Activated naive CD8-positive, alpha-beta T cell treated with anti-CD3 and anti-CD28 coated beads, Interleukin-2, amount 50 U/mL, for 24 hours (primary cell): ENCODE measurements at regions not wholly inside any gene's neighbourhood (a gene's known extent, or its start where the extent isn't known, plus 50 kb on each side); places are given as distances from the start of the nearest gene placed in this dataset.
"Not testable (repeated sequence)": the region's sequence is repeated elsewhere in the genome, so short reads cannot be mapped to it uniquely, and the experiment has no call there.

Source experiments
- ATAC-seq: fragments of 150-1000 bp; cut with Tn5 transposase; one replicate; pipeline ENCODE4 v1.10.0; 2021
- DNase-seq: peaks from one replicate; pipeline ENCODE4 v3.0.0; 2021
- H3K27ac Mint-ChIP-seq: one replicate; pipeline ENCODE4 v1.8.0; 2021; ENCODE audit warnings: mild to moderate bottlenecking, mixed read lengths
- H3K27me3 Mint-ChIP-seq: one replicate; pipeline ENCODE4 v1.8.0; 2021; ENCODE audit warnings: mixed read lengths
- H3K36me3 Mint-ChIP-seq: one replicate; pipeline ENCODE4 v1.8.0; 2021; ENCODE audit warnings: low read depth, mixed read lengths
- H3K4me1 Mint-ChIP-seq: one replicate; pipeline ENCODE4 v1.8.0; 2021; ENCODE audit warnings: mixed read lengths
- H3K4me3 Mint-ChIP-seq: one replicate; pipeline ENCODE4 v1.8.0; 2021; ENCODE audit warnings: mild to moderate bottlenecking, moderate library complexity, mixed read lengths
- H3K9me3 Mint-ChIP-seq: one replicate; pipeline ENCODE4 v1.8.0; 2021; ENCODE audit warnings: mixed read lengths

DNA sequence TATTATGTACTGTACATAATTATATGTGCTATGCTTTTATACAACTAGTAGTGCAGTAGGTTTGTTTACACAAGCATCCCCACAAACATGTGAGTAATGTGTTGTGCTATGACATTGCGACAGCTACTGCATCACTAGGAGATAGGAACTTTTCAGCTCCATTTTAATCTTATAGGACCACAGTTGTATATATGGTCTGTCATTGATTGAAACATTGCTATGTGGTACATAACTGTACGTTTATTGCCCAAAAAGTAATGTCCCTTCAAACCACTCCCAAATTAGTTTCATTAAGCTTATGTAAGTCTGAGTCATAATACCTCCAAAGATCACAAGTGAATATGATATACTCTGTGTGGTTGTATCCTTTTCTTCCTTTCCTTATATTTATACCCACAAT lies 183.2 kb upstream of the POT1 start:
- H3K36me3 Mint-ChIP-seq: no peaks in the 10 kb centered on the region
- DNase-seq (no peak), ATAC-seq (no peak)
- no peaks in the 10 kb centered on the region for H3K27me3 Mint-ChIP-seq
- peaks cover 11% of the 10 kb centered on the region for H3K9me3 Mint-ChIP-seq
- H3K4me1 Mint-ChIP-seq: no peaks in the 10 kb centered on the region
- no peak overlapping the region for H3K27ac Mint-ChIP-seq
- H3K4me3 Mint-ChIP-seq: no peak overlapping the region

DNA sequence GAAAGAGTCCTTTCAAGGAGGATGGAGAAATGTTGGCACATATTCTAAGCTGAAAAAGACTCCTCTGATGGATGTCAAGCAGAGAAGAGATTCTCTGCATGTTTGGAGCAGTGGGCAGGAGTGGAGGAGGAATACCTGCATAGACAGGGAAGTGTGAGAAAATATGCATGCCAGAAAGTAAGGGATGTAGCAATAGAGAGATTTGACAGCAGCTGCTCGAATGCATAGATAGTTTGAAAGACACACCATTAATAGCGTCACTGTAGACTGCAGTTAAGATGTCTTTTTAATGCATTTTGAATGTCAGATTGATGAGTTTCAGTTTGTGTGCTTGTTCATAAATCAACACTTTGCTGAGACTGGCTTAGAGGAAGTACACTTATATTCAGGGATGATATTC lies 169.9 kb upstream of the POT1 start:
- H3K27me3 Mint-ChIP-seq: no peaks in the 10 kb centered on the region
- no peaks in the 10 kb centered on the region for H3K4me1 Mint-ChIP-seq
- H3K27ac Mint-ChIP-seq: no peak overlapping the region
- no peaks in the 10 kb centered on the region for H3K9me3 Mint-ChIP-seq
- ATAC-seq: no peak
- no peak for DNase-seq
- H3K36me3 Mint-ChIP-seq: no peaks in the 10 kb centered on the region
- no peak overlapping the region for H3K4me3 Mint-ChIP-seq

DNA sequence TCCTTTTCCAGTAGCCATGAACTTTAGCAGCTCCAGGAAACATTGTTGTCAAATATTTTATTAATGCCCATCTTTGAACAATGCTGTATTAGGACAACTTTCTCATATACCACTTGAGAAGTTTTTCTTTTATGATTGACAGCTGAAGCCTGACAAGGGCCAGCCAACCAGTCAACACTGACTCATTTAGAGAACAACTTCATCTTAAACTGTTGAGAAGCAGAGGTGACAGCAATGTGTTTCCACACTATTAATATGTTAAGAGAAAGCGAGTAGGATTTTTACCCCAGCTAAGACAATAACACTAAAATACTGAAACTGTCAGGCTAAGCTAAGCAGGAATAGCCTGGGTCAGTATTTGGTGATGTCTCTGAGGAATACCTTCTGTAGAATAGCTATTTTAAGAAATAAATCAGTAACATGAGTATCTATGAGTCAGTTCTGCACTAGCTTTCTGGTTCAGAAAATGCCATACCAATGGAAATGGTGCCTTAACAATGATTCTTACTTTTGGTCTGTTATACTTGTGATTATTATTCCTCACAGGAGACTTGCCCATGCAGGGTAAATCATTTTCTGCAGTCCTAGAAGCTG lies 168.8 kb upstream of the POT1 start:
- ATAC-seq (no peak), DNase-seq (no peak)
- Mint-ChIP-seq H3K27me3 (no peaks in the 10 kb centered on the region), H3K4me3 (no peak overlapping the region), H3K27ac (no peak overlapping the region), H3K36me3 (no peaks in the 10 kb centered on the region), H3K4me1 (no peaks in the 10 kb centered on the region), H3K9me3 (no peaks in the 10 kb centered on the region)

DNA sequence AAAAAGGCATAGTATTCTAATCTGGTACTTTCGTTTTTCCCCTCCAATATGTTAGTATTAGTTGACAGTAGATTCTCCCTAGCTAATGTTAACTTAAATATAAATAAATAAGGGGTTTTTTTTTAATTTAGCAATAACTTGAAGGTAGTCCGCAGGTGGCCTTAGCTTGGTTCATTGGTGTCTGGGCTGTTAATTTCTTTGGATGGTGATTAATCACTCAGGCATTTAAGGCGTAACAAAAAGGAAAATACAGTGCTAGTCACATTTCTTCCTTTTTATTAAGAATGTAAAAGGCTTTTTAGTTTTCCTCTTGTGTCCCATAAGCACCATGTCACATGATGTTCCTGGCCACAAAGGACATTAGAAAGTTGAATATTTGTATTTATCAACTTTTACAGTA lies 161.0 kb upstream of the POT1 start:
- ATAC-seq: no peak
- no peaks in the 10 kb centered on the region for H3K4me1 Mint-ChIP-seq
- no peaks in the 10 kb centered on the region for H3K36me3 Mint-ChIP-seq
- H3K27me3 Mint-ChIP-seq: no peaks in the 10 kb centered on the region
- DNase-seq: no peak
- no peak overlapping the region for H3K4me3 Mint-ChIP-seq
- H3K9me3 Mint-ChIP-seq: no peaks in the 10 kb centered on the region
- H3K27ac Mint-ChIP-seq: no peak overlapping the region

DNA sequence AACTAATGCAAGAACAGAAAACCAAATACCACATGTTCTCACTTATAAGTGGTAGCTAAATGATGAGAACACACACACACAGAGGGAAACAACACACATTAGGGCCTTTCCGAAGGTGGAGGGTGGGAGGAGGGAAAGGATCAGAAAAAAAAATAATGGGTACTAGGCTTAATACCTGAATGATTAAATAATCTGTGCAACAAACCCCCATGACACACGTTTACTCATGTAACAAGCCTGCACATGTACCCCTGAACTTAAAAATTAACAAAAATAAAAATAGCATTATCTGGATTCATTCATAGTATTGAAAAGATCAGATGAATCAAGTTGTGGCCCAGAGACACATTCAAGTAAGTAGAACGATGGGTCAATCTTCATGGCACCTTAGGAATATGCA lies 159.5 kb upstream of the POT1 start:
- no peak overlapping the region for H3K4me3 Mint-ChIP-seq
- H3K9me3 Mint-ChIP-seq: no peaks in the 10 kb centered on the region
- no peaks in the 10 kb centered on the region for H3K4me1 Mint-ChIP-seq
- DNase-seq (no peak), ATAC-seq (no peak)
- no peaks in the 10 kb centered on the region for H3K27me3 Mint-ChIP-seq
- no peak overlapping the region for H3K27ac Mint-ChIP-seq
- H3K36me3 Mint-ChIP-seq: no peaks in the 10 kb centered on the region

DNA sequence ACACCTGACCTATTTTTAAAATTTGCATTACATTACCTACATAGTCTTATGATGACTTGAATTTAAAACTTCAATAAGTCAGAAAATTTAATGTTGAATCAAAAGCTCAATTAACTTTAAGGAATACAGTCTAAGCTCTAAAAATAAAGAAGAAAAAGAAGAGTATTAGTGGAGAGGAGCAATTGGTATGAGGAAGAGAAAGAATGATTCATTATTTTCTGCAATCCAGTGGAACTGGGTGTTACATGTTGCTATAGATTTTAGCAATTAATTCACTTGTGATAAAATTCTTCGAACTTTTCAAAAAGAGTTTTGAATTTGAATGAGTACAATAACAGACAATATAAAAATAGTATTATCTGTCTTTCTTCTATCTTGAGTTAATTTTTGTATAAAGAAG lies 158.9 kb upstream of the POT1 start:
- ATAC-seq (no peak), DNase-seq (no peak)
- no peaks in the 10 kb centered on the region for H3K4me1 Mint-ChIP-seq
- no peak overlapping the region for H3K4me3 Mint-ChIP-seq
- no peaks in the 10 kb centered on the region for H3K9me3 Mint-ChIP-seq
- H3K36me3 Mint-ChIP-seq: no peaks in the 10 kb centered on the region
- H3K27me3 Mint-ChIP-seq: no peaks in the 10 kb centered on the region
- H3K27ac Mint-ChIP-seq: no peak overlapping the region

DNA sequence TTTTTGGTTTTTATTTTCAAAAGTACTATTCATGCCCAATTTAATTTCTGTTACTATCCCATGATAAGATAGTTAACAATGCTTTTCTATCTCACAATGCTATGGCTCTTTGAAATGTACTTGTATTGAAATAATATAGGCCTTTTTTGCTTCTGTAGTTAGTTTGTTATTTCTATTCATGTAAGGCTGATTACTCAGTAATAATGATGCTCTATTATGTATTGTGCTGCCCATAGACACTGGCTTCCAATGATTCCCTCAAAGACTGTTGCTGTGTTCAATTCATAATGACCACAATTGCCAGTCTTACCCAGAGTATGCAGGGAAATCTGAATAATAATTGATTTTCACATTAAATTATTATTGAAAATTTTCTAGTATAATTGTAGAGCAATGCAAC lies 155.5 kb upstream of the POT1 start:
- ATAC-seq (no peak), DNase-seq (no peak)
- no peaks in the 10 kb centered on the region for H3K9me3 Mint-ChIP-seq
- H3K4me3 Mint-ChIP-seq: no peak overlapping the region
- no peak overlapping the region for H3K27ac Mint-ChIP-seq
- H3K4me1 Mint-ChIP-seq: no peaks in the 10 kb centered on the region
- no peaks in the 10 kb centered on the region for H3K36me3 Mint-ChIP-seq
- H3K27me3 Mint-ChIP-seq: no peaks in the 10 kb centered on the region

DNA sequence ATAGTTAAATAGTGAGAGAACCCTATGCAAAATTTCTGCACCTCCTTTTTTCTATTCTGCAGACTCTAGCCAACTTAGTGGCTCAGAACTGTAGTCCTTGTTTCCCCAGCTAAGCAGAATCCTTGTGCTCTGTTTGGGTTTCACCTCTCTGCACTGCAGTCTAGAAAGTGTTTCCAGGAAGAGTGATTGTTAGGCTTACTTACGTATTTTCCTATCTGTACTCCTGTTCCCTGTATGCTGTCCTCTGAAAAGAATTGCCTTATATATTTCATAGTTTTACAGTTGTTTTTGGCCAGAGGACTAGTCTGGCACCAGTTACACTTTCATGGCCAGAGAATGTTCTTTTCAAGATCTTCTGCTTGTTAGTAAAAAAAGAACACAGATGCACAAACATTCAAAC lies 154.6 kb upstream of the POT1 start:
- Mint-ChIP-seq H3K27me3 (no peaks in the 10 kb centered on the region), H3K4me1 (no peaks in the 10 kb centered on the region), H3K9me3 (no peaks in the 10 kb centered on the region), H3K36me3 (no peaks in the 10 kb centered on the region), H3K27ac (no peak overlapping the region), H3K4me3 (no peak overlapping the region)
- no peak for ATAC-seq
- no peak for DNase-seq

DNA sequence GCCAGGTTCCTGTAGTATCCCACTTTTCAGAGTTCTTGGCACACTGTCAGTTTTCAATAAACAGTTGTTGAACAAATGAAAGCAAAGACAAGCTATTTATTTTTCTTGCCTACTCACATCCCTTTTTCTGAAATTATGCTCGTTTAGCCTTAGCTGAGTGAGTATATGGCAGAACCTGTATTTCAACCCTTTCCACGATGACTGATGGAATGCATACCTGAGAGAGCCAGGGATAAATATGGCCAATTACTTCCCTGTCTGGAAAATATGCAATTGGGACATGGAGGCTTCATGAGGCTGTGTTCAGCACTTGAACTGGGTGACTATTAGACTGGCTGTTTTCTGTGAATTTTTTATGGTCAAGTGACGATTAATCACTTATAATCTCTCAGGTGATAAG lies 144.5 kb upstream of the POT1 start:
- Mint-ChIP-seq H3K27me3 (no peaks in the 10 kb centered on the region), H3K4me1 (no peaks in the 10 kb centered on the region), H3K9me3 (peaks cover 4% of the 10 kb centered on the region), H3K4me3 (no peak overlapping the region), H3K36me3 (no peaks in the 10 kb centered on the region), H3K27ac (no peak overlapping the region)
- ATAC-seq (no peak), DNase-seq (no peak)

DNA sequence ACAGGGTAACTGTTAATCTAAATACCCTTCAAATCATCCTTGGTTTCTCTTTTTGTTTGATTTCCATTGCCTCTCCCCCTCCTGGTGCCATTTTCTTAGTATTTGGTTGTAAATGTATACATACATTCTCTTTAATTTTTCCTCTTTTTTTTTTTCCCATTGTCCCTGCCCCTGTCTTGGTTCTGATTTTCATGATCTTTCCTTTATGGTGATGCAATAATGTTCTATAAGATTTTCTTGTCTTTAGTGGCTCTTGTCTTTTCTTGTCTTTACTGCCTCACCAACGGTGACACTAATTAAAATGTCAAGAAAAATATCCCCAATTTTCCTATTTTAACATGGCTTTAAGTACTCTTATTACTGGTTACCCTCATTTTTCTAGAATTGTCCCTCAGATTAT lies 135.9 kb upstream of the POT1 start:
- no peak overlapping the region for H3K27ac Mint-ChIP-seq
- H3K4me1 Mint-ChIP-seq: no peaks in the 10 kb centered on the region
- H3K9me3 Mint-ChIP-seq: no peaks in the 10 kb centered on the region
- H3K27me3 Mint-ChIP-seq: no peaks in the 10 kb centered on the region
- no peaks in the 10 kb centered on the region for H3K36me3 Mint-ChIP-seq
- H3K4me3 Mint-ChIP-seq: no peak overlapping the region
- ATAC-seq (no peak), DNase-seq (no peak)

DNA sequence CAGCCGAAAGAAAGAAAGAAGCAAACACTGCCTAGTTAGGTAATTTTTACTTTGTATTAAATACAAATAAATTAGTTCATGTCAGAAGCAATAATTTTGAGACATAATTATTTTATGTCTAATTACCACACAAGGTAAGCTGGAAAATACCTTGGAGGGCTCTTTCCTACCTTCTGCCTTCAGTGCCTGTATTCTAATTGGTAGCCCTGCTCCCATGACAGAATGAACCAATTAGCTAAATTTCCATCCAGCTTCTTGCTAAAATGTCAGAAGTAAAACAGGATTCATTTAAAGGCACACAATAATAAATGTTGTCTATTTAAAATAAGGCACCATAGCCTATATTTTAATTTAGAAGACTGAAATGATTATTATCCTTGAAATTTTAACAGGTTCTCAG lies 135.4 kb upstream of the POT1 start:
- no peak overlapping the region for H3K4me3 Mint-ChIP-seq
- H3K36me3 Mint-ChIP-seq: no peaks in the 10 kb centered on the region
- no peak for DNase-seq
- ATAC-seq: no peak
- no peak overlapping the region for H3K27ac Mint-ChIP-seq
- H3K4me1 Mint-ChIP-seq: no peaks in the 10 kb centered on the region
- no peaks in the 10 kb centered on the region for H3K9me3 Mint-ChIP-seq
- no peaks in the 10 kb centered on the region for H3K27me3 Mint-ChIP-seq

DNA sequence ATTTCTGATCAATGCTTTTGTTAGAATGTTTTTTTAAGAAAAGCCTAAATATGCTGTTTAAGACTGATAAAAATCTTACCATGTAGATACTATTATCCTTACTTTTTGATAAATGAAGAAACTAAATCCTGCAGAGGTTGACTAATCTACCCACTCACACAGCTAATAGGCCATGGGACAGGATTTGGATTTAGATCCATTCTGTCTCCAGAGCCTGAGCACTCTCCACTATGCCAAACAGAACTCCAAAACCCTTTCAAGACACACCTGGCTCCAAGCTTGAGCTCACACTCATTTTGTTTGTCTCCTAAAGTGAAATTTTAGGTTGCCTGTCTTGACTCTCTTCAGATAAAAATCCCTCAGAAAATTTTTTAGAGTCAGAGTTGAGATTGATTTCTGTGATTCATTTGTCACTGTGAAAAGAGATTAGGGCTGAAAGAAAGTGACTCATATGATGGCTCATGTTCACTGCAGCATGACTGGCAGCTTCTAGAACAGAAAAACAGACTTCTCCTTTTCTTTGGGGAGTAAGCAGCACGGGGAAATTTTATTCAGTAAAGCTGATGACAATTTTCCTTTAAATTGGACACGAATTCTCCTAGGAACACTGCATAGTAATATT lies 132.3 kb upstream of the POT1 start:
- no peak overlapping the region for H3K4me3 Mint-ChIP-seq
- H3K4me1 Mint-ChIP-seq: no peaks in the 10 kb centered on the region
- no peak overlapping the region for H3K27ac Mint-ChIP-seq
- H3K9me3 Mint-ChIP-seq: no peaks in the 10 kb centered on the region
- H3K27me3 Mint-ChIP-seq: no peaks in the 10 kb centered on the region
- ATAC-seq (peak; percentile 20), DNase-seq (no peak)
- no peaks in the 10 kb centered on the region for H3K36me3 Mint-ChIP-seq

DNA sequence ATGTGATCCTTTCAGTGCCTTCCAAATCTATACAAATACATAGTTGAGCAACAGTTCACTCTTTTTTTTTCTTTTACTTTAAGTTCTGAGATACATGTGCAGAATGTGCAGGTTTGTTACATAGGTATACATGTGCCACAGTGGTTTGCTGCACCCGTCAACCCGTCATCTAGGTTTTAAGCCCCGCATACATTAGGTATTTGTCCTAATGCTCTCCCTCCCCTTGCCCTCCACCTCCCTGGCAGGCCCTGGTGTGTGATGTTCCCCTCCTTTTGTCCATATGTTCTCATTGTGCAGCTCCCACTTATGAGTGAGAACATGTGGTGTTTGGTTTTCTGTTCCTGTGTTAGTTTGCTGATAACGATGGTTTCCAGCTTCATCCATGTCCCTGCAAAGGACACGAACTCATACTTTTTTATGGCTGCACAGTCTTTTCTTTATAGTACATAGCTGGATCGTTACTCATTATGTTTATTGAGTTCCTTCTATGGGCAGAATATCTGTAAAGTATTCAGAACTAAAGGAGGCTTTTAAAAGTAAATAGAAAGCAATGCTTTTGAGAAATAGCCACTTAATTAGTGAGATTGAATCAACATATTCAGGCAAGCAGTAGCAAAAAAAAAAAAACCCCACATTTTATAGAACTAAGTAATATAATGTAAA lies 131.6 kb upstream of the POT1 start:
- not testable (repeated sequence) for H3K4me1 Mint-ChIP-seq, H3K9me3 Mint-ChIP-seq, H3K27me3 Mint-ChIP-seq, H3K36me3 Mint-ChIP-seq, DNase-seq, ATAC-seq, H3K27ac Mint-ChIP-seq, H3K4me3 Mint-ChIP-seq

DNA sequence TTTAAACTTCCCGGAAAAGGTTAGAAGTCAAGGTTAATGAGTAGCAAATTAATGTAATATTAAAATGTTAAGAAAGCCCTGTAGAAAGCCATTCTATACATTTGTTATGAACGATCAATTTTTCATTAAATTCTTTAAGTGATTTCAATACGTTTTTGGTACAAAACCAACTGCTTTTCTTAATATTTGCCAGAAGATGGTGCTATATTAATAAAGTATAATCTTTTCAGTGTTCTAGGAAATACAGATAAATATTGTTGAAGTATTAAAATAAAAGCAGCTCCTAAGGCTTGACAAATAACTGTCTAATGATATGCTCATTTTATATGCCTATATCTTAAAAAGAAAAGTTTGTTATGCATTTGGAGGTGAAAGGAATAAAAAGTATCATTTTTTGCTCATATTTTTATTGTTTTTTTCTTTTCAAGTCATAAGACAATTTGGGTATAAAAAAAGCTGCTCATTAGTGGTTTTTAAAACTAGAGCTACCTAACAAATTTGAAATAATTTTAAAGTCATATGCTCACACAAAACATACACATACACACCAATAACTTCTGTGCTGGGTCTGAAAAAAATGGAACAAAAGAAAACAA lies 130.3 kb upstream of the POT1 start:
- no peak for DNase-seq
- H3K4me3 Mint-ChIP-seq: no peak overlapping the region
- H3K27ac Mint-ChIP-seq: no peak overlapping the region
- no peak for ATAC-seq
- H3K27me3 Mint-ChIP-seq: no peaks in the 10 kb centered on the region
- H3K4me1 Mint-ChIP-seq: no peaks in the 10 kb centered on the region
- no peaks in the 10 kb centered on the region for H3K36me3 Mint-ChIP-seq
- H3K9me3 Mint-ChIP-seq: no peaks in the 10 kb centered on the region

DNA sequence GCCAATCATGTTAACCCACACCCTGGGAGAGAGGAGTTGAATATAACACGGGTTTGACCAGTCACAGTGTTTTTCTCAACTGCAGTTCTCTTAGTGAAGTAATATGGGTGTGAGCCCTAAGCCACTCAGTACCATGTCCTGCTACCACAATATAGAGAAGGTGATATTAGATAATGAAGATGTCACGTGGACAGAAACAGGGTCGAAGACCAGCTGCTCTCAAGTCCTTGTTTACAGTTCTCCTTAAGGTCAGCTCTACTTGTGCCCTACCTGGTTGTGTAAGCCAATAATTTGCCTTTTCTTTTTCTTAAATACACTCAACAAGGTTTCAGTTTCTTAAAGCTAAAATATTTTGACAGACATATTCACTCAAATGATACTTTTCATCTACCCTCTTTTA lies 128.3 kb upstream of the POT1 start:
- H3K4me1 Mint-ChIP-seq: no peaks in the 10 kb centered on the region
- ATAC-seq: no peak

More for the DNA sequence above, 128.3 kb upstream of the POT1 start:
- no peak for DNase-seq
- Mint-ChIP-seq H3K9me3 (no peaks in the 10 kb centered on the region), H3K4me3 (no peak overlapping the region), H3K27ac (no peak overlapping the region), H3K36me3 (no peaks in the 10 kb centered on the region), H3K27me3 (no peaks in the 10 kb centered on the region)
